ENCODE measurements at regions not wholly inside any gene's neighbourhood (a gene's known extent, or its start where the extent isn't known, plus 50 kb on each side); places are given as distances from the start of the nearest gene placed in this dataset.

DNA sequence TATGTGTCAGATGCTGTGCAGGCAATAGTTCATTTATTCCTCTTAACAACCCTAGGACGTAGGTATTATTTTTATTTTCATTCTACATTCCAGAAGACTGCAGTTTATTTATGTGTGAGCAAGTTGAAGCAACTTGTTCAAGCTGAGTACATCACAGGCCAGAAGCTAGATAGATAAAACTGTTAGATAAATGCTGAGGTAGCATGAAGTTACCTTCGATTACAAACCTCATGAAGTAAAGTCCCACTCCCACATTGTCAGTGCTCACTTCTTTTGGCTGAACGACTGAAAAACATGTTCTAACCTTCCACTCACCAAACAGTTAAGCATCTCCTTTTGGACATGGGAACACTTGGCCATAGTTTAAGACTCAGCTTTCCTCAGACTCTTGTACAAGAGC, 439.2 kb downstream of the TNS1 start:
- H3K4me1 ChIP-seq, result no peaks in the 10 kb centered on the region
- H3K36me3 ChIP-seq, result no peaks in the 10 kb centered on the region
- no peak for TF ChIP-seq POLR2A (IDR thresholded peaks at IDR 0.05)
- TF ChIP-seq, protein P1, sequence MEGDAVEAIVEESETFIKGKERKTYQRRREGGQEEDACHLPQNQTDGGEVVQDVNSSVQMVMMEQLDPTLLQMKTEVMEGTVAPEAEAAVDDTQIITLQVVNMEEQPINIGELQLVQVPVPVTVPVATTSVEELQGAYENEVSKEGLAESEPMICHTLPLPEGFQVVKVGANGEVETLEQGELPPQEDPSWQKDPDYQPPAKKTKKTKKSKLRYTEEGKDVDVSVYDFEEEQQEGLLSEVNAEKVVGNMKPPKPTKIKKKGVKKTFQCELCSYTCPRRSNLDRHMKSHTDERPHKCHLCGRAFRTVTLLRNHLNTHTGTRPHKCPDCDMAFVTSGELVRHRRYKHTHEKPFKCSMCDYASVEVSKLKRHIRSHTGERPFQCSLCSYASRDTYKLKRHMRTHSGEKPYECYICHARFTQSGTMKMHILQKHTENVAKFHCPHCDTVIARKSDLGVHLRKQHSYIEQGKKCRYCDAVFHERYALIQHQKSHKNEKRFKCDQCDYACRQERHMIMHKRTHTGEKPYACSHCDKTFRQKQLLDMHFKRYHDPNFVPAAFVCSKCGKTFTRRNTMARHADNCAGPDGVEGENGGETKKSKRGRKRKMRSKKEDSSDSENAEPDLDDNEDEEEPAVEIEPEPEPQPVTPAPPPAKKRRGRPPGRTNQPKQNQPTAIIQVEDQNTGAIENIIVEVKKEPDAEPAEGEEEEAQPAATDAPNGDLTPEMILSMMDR (IDR thresholded peaks at IDR 0.05), result no peak
- TF ChIP-seq POLR2AphosphoS5 (IDR thresholded peaks at IDR 0.05), result no peak
- intact Hi-C loops (cut with DNase I; ENCODE audit: low total_unique reads), result no loop called here
- peaks cover 0 to 6% of the 10 kb centered on the region in 2 donors for H3K9me3 ChIP-seq
- H3K27me3 ChIP-seq, result no peaks in the 10 kb centered on the region
- H3K4me3 ChIP-seq, result no peak overlapping the region
- H3K27ac ChIP-seq, result no peak overlapping the region
- no peak for DNase-seq (ENCODE audit: low spot score in 2 of 2)

DNA sequence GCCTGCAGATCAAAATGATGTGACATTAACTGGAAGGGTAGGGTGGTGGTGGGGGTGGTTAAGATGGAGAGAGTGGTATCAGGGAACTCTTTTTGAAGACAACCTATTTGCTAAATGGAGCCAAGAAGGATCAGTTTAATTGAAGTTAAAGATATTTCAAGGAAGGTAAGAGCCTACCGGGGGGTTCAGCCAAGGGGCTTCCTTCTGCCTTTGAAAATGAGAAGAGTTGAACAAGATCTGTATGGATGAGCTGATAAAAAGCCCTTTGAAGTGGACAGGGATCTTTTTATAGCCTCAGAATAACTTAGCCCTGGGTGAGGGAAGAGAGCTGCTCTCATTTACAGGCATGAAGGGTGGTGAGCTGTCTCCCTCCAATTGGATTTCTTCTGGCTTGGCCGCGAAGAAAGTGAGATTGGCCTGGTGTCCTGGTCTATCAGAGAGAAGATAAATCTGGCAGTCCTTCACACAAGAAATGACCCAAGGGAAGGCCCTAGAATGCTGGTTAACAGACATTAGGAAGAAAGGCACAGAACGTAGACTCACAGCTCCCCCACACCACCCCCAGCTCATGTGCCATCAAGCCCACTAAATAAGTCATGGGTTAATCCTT, 439.8 kb downstream of the TNS1 start:
- no peaks in the 10 kb centered on the region for H3K4me1 ChIP-seq
- no peak overlapping the region for H3K4me3 ChIP-seq
- no peak for DNase-seq (ENCODE audit: low spot score in 2 of 2)
- peaks cover 0 to 6% of the 10 kb centered on the region in 2 donors for H3K9me3 ChIP-seq
- TF ChIP-seq POLR2A (IDR thresholded peaks at IDR 0.05) (no peak), POLR2AphosphoS5 (IDR thresholded peaks at IDR 0.05) (no peak)
- TF ChIP-seq, protein P1 (IDR thresholded peaks at IDR 0.05), result no peak
- H3K27me3 ChIP-seq, result no peaks in the 10 kb centered on the region
- intact Hi-C loops (cut with DNase I; ENCODE audit: low total_unique reads), result no loop called here
- no peaks in the 10 kb centered on the region for H3K36me3 ChIP-seq
- H3K27ac ChIP-seq, result no peak overlapping the region

DNA sequence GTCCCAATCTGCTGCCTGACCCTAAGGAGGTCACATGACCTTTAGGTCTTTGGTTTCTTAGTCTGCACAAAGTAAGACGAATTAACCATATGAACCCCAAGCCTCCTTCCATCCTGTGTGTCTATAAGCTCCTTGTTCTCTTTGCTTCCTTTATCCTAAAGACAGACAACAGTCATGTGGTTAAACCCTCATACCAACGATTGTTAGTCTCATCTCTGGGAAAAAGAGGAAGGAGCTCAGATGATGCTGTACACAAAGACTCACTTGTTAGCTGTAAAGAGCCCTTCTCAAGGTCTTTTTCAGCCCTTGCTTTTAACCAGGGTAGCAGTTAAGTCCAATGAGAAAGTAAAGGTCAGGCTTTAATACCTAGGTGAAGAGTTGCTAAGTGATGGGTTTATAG, 443.7 kb downstream of the TNS1 start:
- H3K4me1 ChIP-seq, result no peaks in the 10 kb centered on the region
- no peaks in the 10 kb centered on the region for H3K36me3 ChIP-seq
- TF ChIP-seq POLR2A (IDR thresholded peaks at IDR 0.05) (no peak), POLR2AphosphoS5 (IDR thresholded peaks at IDR 0.05) (no peak)
- TF ChIP-seq, protein P1 (IDR thresholded peaks at IDR 0.05), result no peak
- H3K27me3 ChIP-seq, result no peaks in the 10 kb centered on the region
- H3K27ac ChIP-seq, result no peak overlapping the region
- intact Hi-C loops (cut with DNase I; ENCODE audit: low total_unique reads), result no loop called here
- no peak overlapping the region for H3K4me3 ChIP-seq
- peaks cover 0 to 6% of the 10 kb centered on the region in 2 donors for H3K9me3 ChIP-seq
- DNase-seq (ENCODE audit: low spot score in 2 of 2), result no peak

DNA sequence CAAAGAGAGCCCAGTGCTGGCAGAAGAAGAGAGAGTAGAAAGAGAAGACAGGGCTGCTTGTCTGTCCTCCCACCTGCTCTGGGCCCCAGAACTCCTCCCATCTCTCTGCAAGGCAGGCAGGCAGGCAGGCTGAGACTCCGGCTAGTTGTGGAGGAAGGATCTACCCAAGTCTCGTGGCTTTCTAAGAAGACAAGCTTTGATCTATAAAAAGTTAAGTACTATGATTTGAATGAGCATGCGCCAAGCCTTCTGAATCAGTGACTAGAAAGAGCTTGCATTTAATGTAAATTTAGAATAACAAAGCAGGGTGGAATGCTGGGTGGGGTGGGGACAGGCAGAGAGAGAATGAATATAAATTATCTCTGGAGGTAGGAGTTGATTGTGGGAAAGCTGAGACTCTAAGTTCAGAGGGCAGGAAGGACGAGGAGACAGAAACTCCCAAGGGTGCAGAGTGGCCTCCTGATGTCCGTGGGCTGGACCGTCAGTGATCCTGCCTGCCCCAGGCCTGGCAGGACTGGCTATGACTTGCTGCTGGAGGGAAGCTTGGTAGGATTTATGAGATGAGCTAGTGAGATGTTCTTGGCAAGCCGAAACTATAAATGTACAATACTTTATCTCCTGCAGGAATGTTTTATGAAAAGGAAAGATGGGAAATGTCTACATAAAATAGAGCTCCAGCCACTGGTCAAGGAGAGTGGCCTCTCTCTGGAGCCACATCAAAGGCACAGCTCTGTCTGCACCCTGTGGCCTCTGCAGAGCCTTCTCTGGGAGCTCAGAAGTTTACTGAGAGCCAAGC, 447.5 kb downstream of the TNS1 start:
- TF ChIP-seq, protein P1 (IDR thresholded peaks at IDR 0.05), result no peak
- TF ChIP-seq POLR2A (IDR thresholded peaks at IDR 0.05), result no peak
- no peak for TF ChIP-seq POLR2AphosphoS5 (IDR thresholded peaks at IDR 0.05)
- DNase-seq (ENCODE audit: low spot score in 2 of 2), result no peak
- Histone ChIP-seq H3K36me3 (no peaks in the 10 kb centered on the region), H3K4me1 (no peaks in the 10 kb centered on the region), H3K27me3 (no peaks in the 10 kb centered on the region), H3K4me3 (no peak overlapping the region), H3K9me3 (no peaks in the 10 kb centered on the region), H3K27ac (no peak overlapping the region)
- intact Hi-C loops (cut with DNase I; ENCODE audit: low total_unique reads), result no loop called here

DNA sequence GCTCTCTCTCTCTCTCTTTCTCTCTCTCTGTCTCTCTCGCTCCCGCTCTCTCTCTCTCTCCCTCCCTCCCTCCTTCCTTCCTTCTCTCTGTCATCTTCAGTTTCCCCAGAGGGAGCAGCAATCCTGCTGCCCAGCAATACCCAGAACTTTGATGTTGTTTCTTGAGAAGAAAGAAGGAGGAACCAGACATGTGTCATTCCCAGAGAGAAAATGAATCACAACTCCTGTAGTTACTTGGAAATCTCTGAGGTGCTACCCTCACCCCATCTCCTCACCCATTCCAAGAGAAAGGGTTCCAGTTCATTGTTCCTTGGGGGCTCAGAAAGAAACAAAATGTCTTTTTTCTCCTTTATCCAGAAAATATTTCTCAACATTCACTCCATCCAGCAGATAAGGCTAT, 449.1 kb downstream of the TNS1 start:
- Histone ChIP-seq H3K27me3 (no peaks in the 10 kb centered on the region), H3K9me3 (no peaks in the 10 kb centered on the region), H3K36me3 (no peaks in the 10 kb centered on the region), H3K4me3 (no peak overlapping the region), H3K27ac (no peak overlapping the region), H3K4me1 (no peaks in the 10 kb centered on the region)
- TF ChIP-seq POLR2AphosphoS5 (IDR thresholded peaks at IDR 0.05) (no peak), POLR2A (IDR thresholded peaks at IDR 0.05) (no peak)
- no peak for DNase-seq (ENCODE audit: low spot score in 2 of 2)
- intact Hi-C loops (cut with DNase I; ENCODE audit: low total_unique reads), result no loop called here
